ENCODE measurements at regions not wholly inside any gene's neighbourhood (a gene's known extent, or its start where the extent isn't known, plus 50 kb on each side); places are given as distances from the start of the nearest gene placed in this dataset.

DNA sequence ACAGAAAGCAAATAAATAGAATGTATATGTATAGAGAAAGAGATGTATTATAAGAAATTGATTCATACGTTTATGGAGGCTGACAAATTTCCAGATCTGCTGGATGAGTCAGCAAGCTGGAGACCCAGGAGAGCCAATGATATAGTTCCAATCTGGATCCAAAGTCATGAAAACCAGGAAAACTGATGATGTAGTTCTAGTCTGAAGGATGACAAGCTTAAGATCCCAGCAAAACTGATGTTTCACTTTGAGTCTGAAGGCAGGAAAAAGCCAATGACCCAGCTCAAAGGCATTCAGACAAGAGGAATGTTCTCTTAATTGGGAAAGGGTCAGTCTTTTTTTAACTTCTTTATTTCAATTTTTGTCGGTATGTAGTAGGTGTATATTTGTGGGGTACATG, 102.6 kb downstream of the LHFPL1 start:
- Histone ChIP-seq H3K27ac (ENCODE audit: low read depth, low read length) (no peak overlapping the region), H3K9ac (ENCODE audit: low read depth, low read length) (no peak overlapping the region), H3K36me3 (ENCODE audit: control insufficient read depth, insufficient read depth, low read length) (no peaks in the 10 kb centered on the region), H3K27me3 (ENCODE audit: control insufficient read depth, insufficient read depth, low read length) (no peaks in the 10 kb centered on the region), H3K4me3 (ENCODE audit: low read depth, low read length) (no peak overlapping the region), H3K9me3 (ENCODE audit: control insufficient read depth, insufficient read depth, low read length) (no peaks in the 10 kb centered on the region), H3K4me1 (ENCODE audit: control insufficient read depth, insufficient read depth, low read length) (peaks cover 7% of the 10 kb centered on the region)

DNA sequence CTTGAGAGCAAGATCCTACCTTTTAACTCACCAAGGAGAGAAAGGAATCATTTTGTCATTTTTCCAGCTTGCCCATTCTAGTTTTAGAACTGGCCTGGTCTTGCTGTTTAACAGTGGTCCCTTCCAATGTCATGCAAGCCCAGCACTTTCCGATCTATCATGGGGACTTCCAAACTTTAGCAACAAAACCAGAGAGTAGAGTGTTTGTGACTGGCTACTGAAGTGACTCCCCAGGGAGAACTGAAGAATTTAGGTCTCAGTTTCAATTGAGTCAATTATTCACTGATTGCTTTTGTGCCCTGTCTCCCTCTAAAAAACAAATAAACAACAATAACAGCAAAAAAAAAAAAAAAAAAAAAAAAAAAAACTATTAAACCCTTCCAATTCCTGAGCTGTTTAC, 108.3 kb downstream of the LHFPL1 start:
- no peaks in the 10 kb centered on the region for H3K36me3 ChIP-seq (ENCODE audit: control insufficient read depth, insufficient read depth, low read length)

DNA sequence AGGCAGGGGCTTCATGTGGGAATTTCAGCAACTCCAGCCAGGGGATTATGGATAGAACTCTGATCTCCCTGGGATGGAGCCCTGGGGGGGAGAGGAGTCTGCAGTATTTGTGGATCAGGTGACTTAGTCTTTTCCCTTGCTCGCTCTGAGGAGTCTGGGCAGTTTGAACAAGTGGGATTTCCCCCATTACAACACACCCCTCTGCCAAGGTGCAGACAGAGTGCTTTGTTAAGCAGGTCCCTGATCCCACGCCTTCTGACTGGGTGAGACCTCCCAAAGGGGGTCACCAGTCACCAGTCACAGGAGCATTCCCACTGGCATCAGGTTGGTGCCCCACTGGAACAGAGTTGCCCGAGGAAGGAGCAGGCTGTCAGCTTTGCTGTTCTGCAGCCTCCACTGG, 123.9 kb downstream of the LHFPL1 start:
- no peaks in the 10 kb centered on the region for H3K36me3 ChIP-seq (ENCODE audit: control insufficient read depth, insufficient read depth, low read length)
- H3K9ac ChIP-seq (ENCODE audit: low read depth, low read length): no peak overlapping the region
- no peak overlapping the region for H3K27ac ChIP-seq (ENCODE audit: low read depth, low read length)
- no peak overlapping the region for H3K4me3 ChIP-seq (ENCODE audit: low read depth, low read length)
- peaks cover 4% of the 10 kb centered on the region for H3K27me3 ChIP-seq (ENCODE audit: control insufficient read depth, insufficient read depth, low read length)
- no peaks in the 10 kb centered on the region for H3K9me3 ChIP-seq (ENCODE audit: control insufficient read depth, insufficient read depth, low read length)
- no peaks in the 10 kb centered on the region for H3K4me1 ChIP-seq (ENCODE audit: control insufficient read depth, insufficient read depth, low read length)

More for the DNA sequence above, 108.3 kb downstream of the LHFPL1 start:
- no peaks in the 10 kb centered on the region for H3K27me3 ChIP-seq (ENCODE audit: control insufficient read depth, insufficient read depth, low read length)
- no peak overlapping the region for H3K27ac ChIP-seq (ENCODE audit: low read depth, low read length)
- H3K9me3 ChIP-seq (ENCODE audit: control insufficient read depth, insufficient read depth, low read length): no peaks in the 10 kb centered on the region
- peaks cover 18% of the 10 kb centered on the region for H3K4me1 ChIP-seq (ENCODE audit: control insufficient read depth, insufficient read depth, low read length)
- no peak overlapping the region for H3K9ac ChIP-seq (ENCODE audit: low read depth, low read length)
- peak overlapping the region; percentile 22; the same call in 1 of the 2 replicates for H3K4me3 ChIP-seq (ENCODE audit: low read depth, low read length)

DNA sequence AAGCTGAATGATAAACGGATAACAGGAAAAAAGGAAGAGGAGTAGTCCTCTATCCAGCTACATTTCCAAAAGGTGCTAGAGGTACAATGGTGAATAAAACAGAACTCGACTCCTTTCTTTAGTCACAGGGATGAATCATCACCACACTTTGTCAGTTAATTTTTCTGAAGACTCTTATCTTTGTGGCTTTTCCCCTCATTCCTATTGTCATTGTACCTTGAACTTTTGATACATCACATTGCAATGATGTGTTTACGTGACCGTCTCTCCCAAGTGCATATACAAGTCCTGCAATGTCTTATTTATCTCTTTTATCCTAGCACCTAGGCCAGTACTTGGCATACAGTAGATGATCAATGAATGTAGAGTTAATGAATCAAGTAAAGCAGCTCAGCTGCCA, 134.7 kb downstream of the LHFPL1 start:
- H3K27ac ChIP-seq (ENCODE audit: low read depth, low read length): no peak overlapping the region
- no peak overlapping the region for H3K4me3 ChIP-seq (ENCODE audit: low read depth, low read length)
- no peak overlapping the region for H3K9ac ChIP-seq (ENCODE audit: low read depth, low read length)
- 0 out of 2 replicates have a peak, but pooled peaks cover 3% of the 10 kb centered on the region for H3K27me3 ChIP-seq (ENCODE audit: control insufficient read depth, insufficient read depth, low read length)
- H3K9me3 ChIP-seq (ENCODE audit: control insufficient read depth, insufficient read depth, low read length): no peaks in the 10 kb centered on the region
- no peaks in the 10 kb centered on the region for H3K36me3 ChIP-seq (ENCODE audit: control insufficient read depth, insufficient read depth, low read length)
- no peaks in the 10 kb centered on the region for H3K4me1 ChIP-seq (ENCODE audit: control insufficient read depth, insufficient read depth, low read length)

DNA sequence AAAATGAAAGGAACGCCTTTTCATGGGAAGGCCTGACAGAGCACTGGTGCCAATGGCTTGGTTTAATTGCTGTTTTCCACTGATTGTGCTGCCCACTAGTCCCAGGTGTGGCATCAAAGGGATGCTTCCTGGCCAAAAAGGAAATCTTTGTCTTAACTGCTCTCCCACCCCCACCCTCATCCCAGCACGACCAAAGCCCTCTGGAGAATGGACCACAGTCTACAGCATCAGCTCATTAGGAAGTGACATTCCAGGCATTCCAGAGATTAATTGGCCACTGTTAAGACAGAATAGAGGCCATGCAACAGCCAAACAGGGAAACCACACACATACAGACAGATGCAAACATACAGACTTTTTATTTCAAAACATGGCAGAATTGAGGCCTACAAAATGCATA, 143.2 kb downstream of the LHFPL1 start:
- H3K4me3 ChIP-seq (ENCODE audit: low read depth, low read length): peak overlapping the region; percentile 25; the same call in 1 of the 2 replicates
- peak overlapping the region; percentile 58; the same call in 1 of the 2 replicates for H3K9ac ChIP-seq (ENCODE audit: low read depth, low read length)
- no peaks in the 10 kb centered on the region for H3K9me3 ChIP-seq (ENCODE audit: control insufficient read depth, insufficient read depth, low read length)
- 0 out of 2 replicates have a peak, but pooled peaks cover 3% of the 10 kb centered on the region for H3K27me3 ChIP-seq (ENCODE audit: control insufficient read depth, insufficient read depth, low read length)
- H3K36me3 ChIP-seq (ENCODE audit: control insufficient read depth, insufficient read depth, low read length): no peaks in the 10 kb centered on the region
- H3K4me1 ChIP-seq (ENCODE audit: control insufficient read depth, insufficient read depth, low read length): peaks cover 20% of the 10 kb centered on the region
- H3K27ac ChIP-seq (ENCODE audit: low read depth, low read length): peak overlapping the region; percentile 79

DNA sequence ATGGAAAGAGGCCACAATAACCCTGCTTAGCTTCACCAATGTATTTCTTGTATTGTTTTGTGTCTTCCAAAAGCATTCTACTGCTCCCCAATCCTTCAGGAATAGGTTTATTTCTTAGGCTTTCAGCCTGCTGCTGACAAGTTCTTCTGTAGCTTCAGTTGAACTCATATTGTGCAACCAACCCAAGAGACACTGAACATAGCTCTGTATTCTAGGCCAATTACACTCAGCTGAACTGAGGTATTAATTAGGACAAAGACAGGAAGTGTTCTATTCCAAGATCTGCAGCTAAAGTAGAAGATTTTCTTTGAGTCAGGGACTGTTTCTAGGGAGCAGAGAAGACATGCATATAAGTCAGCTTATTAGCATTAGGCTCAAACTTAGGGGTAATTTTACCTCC, 151.8 kb downstream of the LHFPL1 start:
- Histone ChIP-seq H3K27ac (ENCODE audit: low read depth, low read length) (no peak overlapping the region), H3K27me3 (ENCODE audit: control insufficient read depth, insufficient read depth, low read length) (peaks cover 3% of the 10 kb centered on the region)

DNA sequence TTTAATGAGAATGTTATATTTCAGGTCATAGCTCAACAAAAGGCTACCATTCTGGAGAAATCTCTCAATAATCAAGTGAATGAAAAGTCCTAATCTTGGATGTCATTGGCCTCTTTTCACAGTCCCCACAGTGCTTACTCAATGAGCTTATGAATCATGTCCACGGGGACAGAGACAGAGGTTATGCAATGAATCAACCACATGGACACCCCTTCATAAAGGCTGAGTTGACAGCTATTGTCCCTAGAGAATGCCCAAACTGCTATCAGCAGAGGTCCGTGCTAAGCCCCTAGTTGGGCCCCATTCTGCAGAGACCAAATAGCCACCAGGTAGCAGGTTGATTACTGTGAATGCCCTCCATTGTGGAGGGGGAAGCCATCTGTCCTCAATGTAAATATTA, 158.1 kb downstream of the LHFPL1 start:
- H3K4me1 ChIP-seq (ENCODE audit: control insufficient read depth, insufficient read depth, low read length): peaks cover 5% of the 10 kb centered on the region
- H3K9ac ChIP-seq (ENCODE audit: low read depth, low read length): no peak overlapping the region
- 0 out of 2 replicates have a peak, but pooled peaks cover 2% of the 10 kb centered on the region for H3K9me3 ChIP-seq (ENCODE audit: control insufficient read depth, insufficient read depth, low read length)
- H3K27me3 ChIP-seq (ENCODE audit: control insufficient read depth, insufficient read depth, low read length): no peaks in the 10 kb centered on the region
- no peaks in the 10 kb centered on the region for H3K36me3 ChIP-seq (ENCODE audit: control insufficient read depth, insufficient read depth, low read length)
- H3K27ac ChIP-seq (ENCODE audit: low read depth, low read length): no peak overlapping the region
- H3K4me3 ChIP-seq (ENCODE audit: low read depth, low read length): no peak overlapping the region

More for the DNA sequence above, 151.8 kb downstream of the LHFPL1 start:
- Histone ChIP-seq H3K36me3 (ENCODE audit: control insufficient read depth, insufficient read depth, low read length) (no peaks in the 10 kb centered on the region), H3K9me3 (ENCODE audit: control insufficient read depth, insufficient read depth, low read length) (0 out of 2 replicates have a peak, but pooled peaks cover 2% of the 10 kb centered on the region), H3K9ac (ENCODE audit: low read depth, low read length) (no peak overlapping the region), H3K4me3 (ENCODE audit: low read depth, low read length) (no peak overlapping the region), H3K4me1 (ENCODE audit: control insufficient read depth, insufficient read depth, low read length) (no peaks in the 10 kb centered on the region)

DNA sequence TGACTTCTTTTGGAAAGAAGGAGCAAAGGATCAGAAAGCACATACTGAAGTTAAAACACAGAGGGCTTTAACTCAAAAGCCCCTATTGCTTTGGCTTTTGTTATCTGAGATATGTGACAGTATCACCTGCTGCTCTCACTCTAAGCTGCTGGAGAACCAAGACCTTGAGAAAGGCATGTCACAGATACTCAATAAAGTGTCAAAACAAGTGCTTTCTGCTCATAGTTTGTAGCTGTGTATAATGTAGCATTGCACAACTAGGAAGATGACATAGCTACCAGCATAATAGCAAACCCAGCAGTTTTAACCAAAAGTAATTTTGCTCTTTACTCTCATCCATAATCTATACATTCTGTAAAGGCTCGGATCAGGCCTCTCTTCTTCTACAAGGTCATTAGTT, 159.6 kb downstream of the LHFPL1 start:
- no peak overlapping the region for H3K27ac ChIP-seq (ENCODE audit: low read depth, low read length)
- H3K36me3 ChIP-seq (ENCODE audit: control insufficient read depth, insufficient read depth, low read length): no peaks in the 10 kb centered on the region
- no peak overlapping the region for H3K9ac ChIP-seq (ENCODE audit: low read depth, low read length)
- H3K9me3 ChIP-seq (ENCODE audit: control insufficient read depth, insufficient read depth, low read length): peaks cover 5% of the 10 kb centered on the region; the same call in 1 of the 2 replicates
- no peak overlapping the region for H3K4me3 ChIP-seq (ENCODE audit: low read depth, low read length)
- no peaks in the 10 kb centered on the region for H3K27me3 ChIP-seq (ENCODE audit: control insufficient read depth, insufficient read depth, low read length)
- H3K4me1 ChIP-seq (ENCODE audit: control insufficient read depth, insufficient read depth, low read length): peaks cover 5% of the 10 kb centered on the region

DNA sequence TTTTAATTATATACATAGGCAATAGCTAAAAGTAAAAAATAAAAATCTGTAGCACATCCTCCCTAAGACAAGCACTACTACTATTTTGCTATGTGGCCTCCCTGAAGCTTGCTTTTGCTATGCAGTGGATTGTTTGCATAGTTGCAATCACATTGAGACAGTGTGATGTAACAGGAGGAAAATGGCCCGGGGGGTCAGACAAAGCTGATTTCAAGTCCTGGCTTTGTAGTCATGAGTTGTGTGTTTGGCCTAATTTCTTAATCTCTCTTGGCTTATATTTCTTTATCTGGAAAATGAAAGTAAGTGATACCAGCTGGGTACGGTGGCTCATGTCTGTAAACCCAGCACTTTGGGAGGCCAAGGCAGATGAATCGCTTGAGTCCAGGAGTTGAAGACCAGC, 166.6 kb downstream of the LHFPL1 start:
- H3K4me1 ChIP-seq (ENCODE audit: control insufficient read depth, insufficient read depth, low read length): peaks cover 14% of the 10 kb centered on the region; the same call in 1 of the 2 replicates
- peaks cover 7% of the 10 kb centered on the region; the same call in 1 of the 2 replicates for H3K9me3 ChIP-seq (ENCODE audit: control insufficient read depth, insufficient read depth, low read length)
- H3K9ac ChIP-seq (ENCODE audit: low read depth, low read length): no peak overlapping the region
- no peaks in the 10 kb centered on the region for H3K27me3 ChIP-seq (ENCODE audit: control insufficient read depth, insufficient read depth, low read length)
- no peak overlapping the region for H3K4me3 ChIP-seq (ENCODE audit: low read depth, low read length)
- H3K27ac ChIP-seq (ENCODE audit: low read depth, low read length): no peak overlapping the region
- no peaks in the 10 kb centered on the region for H3K36me3 ChIP-seq (ENCODE audit: control insufficient read depth, insufficient read depth, low read length)

DNA sequence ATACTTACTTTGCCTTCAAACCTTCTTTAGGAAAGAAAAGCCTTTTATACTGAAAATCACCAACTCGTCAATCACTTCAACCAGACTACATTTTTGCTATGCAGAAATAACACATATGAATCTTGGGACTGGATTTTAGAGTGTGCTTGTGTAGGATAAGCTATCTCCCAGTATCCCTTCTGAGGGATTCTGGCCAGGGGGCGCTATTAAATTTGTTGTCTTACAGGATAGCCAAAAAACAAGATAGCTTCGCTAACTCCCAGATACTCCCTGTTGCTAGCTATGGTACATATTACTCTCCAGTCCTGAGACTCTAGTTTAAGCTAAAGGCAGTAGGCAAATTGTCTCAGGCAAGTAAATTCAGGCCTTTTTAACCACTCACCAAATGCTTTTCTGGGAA, 167.2 kb downstream of the LHFPL1 start:
- H3K9me3 ChIP-seq (ENCODE audit: control insufficient read depth, insufficient read depth, low read length): peaks cover 7% of the 10 kb centered on the region; the same call in 1 of the 2 replicates
- no peak overlapping the region for H3K9ac ChIP-seq (ENCODE audit: low read depth, low read length)
- no peaks in the 10 kb centered on the region for H3K36me3 ChIP-seq (ENCODE audit: control insufficient read depth, insufficient read depth, low read length)
- no peaks in the 10 kb centered on the region for H3K27me3 ChIP-seq (ENCODE audit: control insufficient read depth, insufficient read depth, low read length)
- no peak overlapping the region for H3K4me3 ChIP-seq (ENCODE audit: low read depth, low read length)
- H3K4me1 ChIP-seq (ENCODE audit: control insufficient read depth, insufficient read depth, low read length): peaks cover 14% of the 10 kb centered on the region; the same call in 1 of the 2 replicates
- H3K27ac ChIP-seq (ENCODE audit: low read depth, low read length): no peak overlapping the region

DNA sequence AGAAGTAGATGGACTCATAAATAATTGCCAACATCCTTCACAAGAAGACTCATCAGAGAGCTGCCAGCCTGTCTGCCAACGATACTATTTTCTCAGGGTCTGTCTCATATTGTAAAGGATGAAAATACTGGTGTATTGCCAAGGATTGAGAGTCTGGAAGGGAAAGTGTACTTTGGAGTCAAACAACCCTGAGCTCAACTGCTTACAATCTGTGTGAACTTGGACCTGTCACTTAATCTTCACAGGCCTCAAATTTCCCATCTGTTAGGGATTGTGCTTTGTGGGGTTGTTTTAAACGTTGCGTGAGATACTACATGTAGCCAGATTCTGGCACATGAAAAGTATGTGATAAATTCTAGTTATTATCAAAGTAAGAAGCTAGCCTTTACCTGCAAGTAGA, 169.1 kb downstream of the LHFPL1 start:
- no peaks in the 10 kb centered on the region for H3K36me3 ChIP-seq (ENCODE audit: control insufficient read depth, insufficient read depth, low read length)
- H3K9ac ChIP-seq (ENCODE audit: low read depth, low read length): no peak overlapping the region
- no peaks in the 10 kb centered on the region for H3K27me3 ChIP-seq (ENCODE audit: control insufficient read depth, insufficient read depth, low read length)
- peaks cover 14% of the 10 kb centered on the region; the same call in 1 of the 2 replicates for H3K4me1 ChIP-seq (ENCODE audit: control insufficient read depth, insufficient read depth, low read length)
- H3K9me3 ChIP-seq (ENCODE audit: control insufficient read depth, insufficient read depth, low read length): peaks cover 7% of the 10 kb centered on the region; the same call in 1 of the 2 replicates
- no peak overlapping the region for H3K27ac ChIP-seq (ENCODE audit: low read depth, low read length)
- no peak overlapping the region for H3K4me3 ChIP-seq (ENCODE audit: low read depth, low read length)

Measured in HUES48 (cell line).